Kidney epithelial cell (primary cell): ENCODE measurements at regions not wholly inside any gene's neighbourhood (a gene's known extent, or its start where the extent isn't known, plus 50 kb on each side); places are given as distances from the start of the nearest gene placed in this dataset.

Source experiments
- DNase-seq: peaks from one replicate; pipeline ENCODE4 v3.0.0-alpha.2; 2010; ENCODE audit warnings: low read depth
- H3K27me3 ChIP-seq: 2 replicates; pipeline ENCODE4 v1.6.0; 2011; ENCODE audit warnings: low read length; ENCODE audit not compliant: control insufficient read depth, insufficient read depth
- H3K36me3 ChIP-seq: 2 replicates; pipeline ENCODE4 v1.5.1; 2011; ENCODE audit warnings: low read length; ENCODE audit not compliant: control insufficient read depth, insufficient read depth
- H3K4me3 ChIP-seq: 2 replicates; pipeline ENCODE4 v1.5.1; 2011; ENCODE audit warnings: low read depth, mild to moderate bottlenecking, control low read depth, low read length
- TF ChIP-seq, protein P1 (sequence below): IDR thresholded peaks from 2 replicates; pipeline ENCODE4 v1.5.1; 2011; ENCODE audit warnings: mild to moderate bottlenecking, moderate library complexity, low read length, control low read depth, inconsistent platforms; ENCODE audit not compliant: insufficient read depth, poor library complexity, severe bottlenecking

GRCh38 chr11:127195501-127196120 lies 195.0 kb upstream of the KIRREL3 start:
- no peaks in the 10 kb centered on the region for H3K36me3 ChIP-seq
- no peak overlapping the region for H3K4me3 ChIP-seq
- TF ChIP-seq, protein P1, sequence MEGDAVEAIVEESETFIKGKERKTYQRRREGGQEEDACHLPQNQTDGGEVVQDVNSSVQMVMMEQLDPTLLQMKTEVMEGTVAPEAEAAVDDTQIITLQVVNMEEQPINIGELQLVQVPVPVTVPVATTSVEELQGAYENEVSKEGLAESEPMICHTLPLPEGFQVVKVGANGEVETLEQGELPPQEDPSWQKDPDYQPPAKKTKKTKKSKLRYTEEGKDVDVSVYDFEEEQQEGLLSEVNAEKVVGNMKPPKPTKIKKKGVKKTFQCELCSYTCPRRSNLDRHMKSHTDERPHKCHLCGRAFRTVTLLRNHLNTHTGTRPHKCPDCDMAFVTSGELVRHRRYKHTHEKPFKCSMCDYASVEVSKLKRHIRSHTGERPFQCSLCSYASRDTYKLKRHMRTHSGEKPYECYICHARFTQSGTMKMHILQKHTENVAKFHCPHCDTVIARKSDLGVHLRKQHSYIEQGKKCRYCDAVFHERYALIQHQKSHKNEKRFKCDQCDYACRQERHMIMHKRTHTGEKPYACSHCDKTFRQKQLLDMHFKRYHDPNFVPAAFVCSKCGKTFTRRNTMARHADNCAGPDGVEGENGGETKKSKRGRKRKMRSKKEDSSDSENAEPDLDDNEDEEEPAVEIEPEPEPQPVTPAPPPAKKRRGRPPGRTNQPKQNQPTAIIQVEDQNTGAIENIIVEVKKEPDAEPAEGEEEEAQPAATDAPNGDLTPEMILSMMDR: no peak
- H3K27me3 ChIP-seq: no peaks in the 10 kb centered on the region
- no peak for DNase-seq

- TF ChIP-seq, protein P1: no peak
- Histone ChIP-seq H3K4me3 (no peak overlapping the region), H3K36me3 (no peaks in the 10 kb centered on the region), H3K27me3 (no peaks in the 10 kb centered on the region)
- DNase-seq: no peak
Observed at GRCh38 chr11:127194521-127194920, 194.0 kb upstream of the KIRREL3 start.

DNA sequence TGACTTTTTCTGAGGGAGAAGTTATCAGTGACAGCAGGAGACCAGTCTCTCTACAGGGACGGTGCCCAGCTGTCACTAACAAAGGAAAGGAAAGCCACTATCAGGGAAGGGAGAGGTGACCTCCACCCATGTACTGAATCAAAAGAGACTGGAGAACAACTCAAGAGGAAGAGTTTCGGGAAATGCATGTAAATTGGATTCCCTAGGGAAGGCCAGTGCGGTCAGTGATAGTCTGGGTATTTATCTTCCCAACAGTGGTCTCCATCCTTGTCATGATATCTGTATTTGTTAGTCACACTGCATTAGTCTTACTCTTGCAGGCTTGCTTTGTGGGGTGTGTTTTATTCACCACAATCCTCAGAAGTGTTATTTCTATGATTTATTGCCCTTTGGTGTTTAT lies 193.4 kb upstream of the KIRREL3 start:
- no peaks in the 10 kb centered on the region for H3K36me3 ChIP-seq
- TF ChIP-seq, protein P1: no peak
- no peak for DNase-seq
- no peaks in the 10 kb centered on the region for H3K27me3 ChIP-seq
- H3K4me3 ChIP-seq: no peak overlapping the region

DNA sequence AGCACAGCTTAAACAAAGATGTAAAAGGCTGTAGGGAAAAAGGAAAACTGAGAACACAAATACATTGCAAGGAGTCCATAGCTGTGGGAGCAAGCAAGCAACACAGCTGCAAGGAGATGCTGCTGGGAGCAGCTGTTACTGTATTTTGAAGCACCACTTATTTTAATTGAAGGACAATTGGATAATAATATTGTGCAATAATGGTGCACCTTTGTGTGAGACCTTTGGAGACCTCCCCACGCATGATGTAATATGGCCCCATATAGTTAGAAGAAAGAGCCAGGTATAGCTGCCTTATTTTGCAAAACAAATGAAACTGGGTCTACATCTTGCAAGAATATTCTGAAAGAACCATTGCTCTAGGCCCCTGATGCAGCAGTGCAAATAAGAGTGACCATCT lies 191.1 kb upstream of the KIRREL3 start:
- DNase-seq: no peak
- H3K36me3 ChIP-seq: no peaks in the 10 kb centered on the region
- TF ChIP-seq, protein P1: no peak
- no peak overlapping the region for H3K4me3 ChIP-seq
- H3K27me3 ChIP-seq: no peaks in the 10 kb centered on the region

- DNase-seq: no peak
- TF ChIP-seq, protein P1: no peak
- Histone ChIP-seq H3K27me3 (no peaks in the 10 kb centered on the region), H3K36me3 (no peaks in the 10 kb centered on the region), H3K4me3 (no peak overlapping the region)
Observed at GRCh38 chr11:127191261-127191660, 190.7 kb upstream of the KIRREL3 start.

GRCh38 chr11:127182586-127183203 lies 182.1 kb upstream of the KIRREL3 start:
- no peak for DNase-seq
- H3K4me3 ChIP-seq: no peak overlapping the region
- TF ChIP-seq, protein P1: no peak
- H3K27me3 ChIP-seq: no peaks in the 10 kb centered on the region
- H3K36me3 ChIP-seq: no peaks in the 10 kb centered on the region
